Lower lobe of right lung (tissue), 2 donors: ENCODE measurements at regions not wholly inside any gene's neighbourhood (a gene's known extent, or its start where the extent isn't known, plus 50 kb on each side); places are given as distances from the start of the nearest gene placed in this dataset.

Experiments used
- ATAC-seq, 2 donors: fragments of 200-7000 bp; cut with Tn5 transposase; one replicate each; pipeline ENCODE4 v1.9.1; 2020 to 2022; ENCODE audit warnings: mild to moderate bottlenecking in 2 of 2, moderate library complexity in 2 of 2
- DNase-seq: peaks from one replicate; pipeline ENCODE4 v3.0.0-alpha.2; 2020
- H3K27ac ChIP-seq: fragments of 200-600 bp; one replicate; pipeline ENCODE4 v1.8.0; 2022
- H3K27me3 ChIP-seq: fragments of 200-600 bp; one replicate; pipeline ENCODE4 v1.8.0; 2022; ENCODE audit warnings: low read depth
- H3K36me3 ChIP-seq: fragments of 200-600 bp; one replicate; pipeline ENCODE4 v1.8.0; 2022; ENCODE audit warnings: mild to moderate bottlenecking
- H3K4me1 ChIP-seq: fragments of 200-600 bp; one replicate; pipeline ENCODE4 v1.8.0; 2022
- H3K4me3 ChIP-seq: fragments of 200-600 bp; one replicate; pipeline ENCODE4 v1.8.0; 2022; ENCODE audit warnings: mild to moderate bottlenecking
- H3K9me3 ChIP-seq: fragments of 200-600 bp; one replicate; pipeline ENCODE4 v1.8.0; 2022
- CTCF ChIP-seq: fragments of 200-600 bp; IDR thresholded peaks from one replicate; pipeline ENCODE4 v1.8.0; 2022; ENCODE audit warnings: antibody characterized with exemption, mild to moderate bottlenecking
- intact Hi-C: fragments of 100-400 bp; cut with DNase I; formaldehyde crosslinking; loops from one replicate; pipeline ENCODE4 v1.11.0; 2022
- donor health status: DM: no; HTN: yes; CAD: no; lungs with severe emphysema.

- peak in 1 of 2 donors; percentile 11 for ATAC-seq
- Histone ChIP-seq H3K4me1 (no peaks in the 10 kb centered on the region), H3K27ac (no peak overlapping the region), H3K36me3 (no peaks in the 10 kb centered on the region), H3K27me3 (peaks cover 6% of the 10 kb centered on the region), H3K4me3 (no peak overlapping the region), H3K9me3 (no peaks in the 10 kb centered on the region)
- intact Hi-C loops = no loop called here
- DNase-seq = peak; percentile 37
- no peak for TF ChIP-seq CTCF
These were observed 138.6 kb downstream of the GLI2 start for GRCh38 chr2:120873958-120874887.

- Histone ChIP-seq H3K4me1 (no peaks in the 10 kb centered on the region), H3K9me3 (no peaks in the 10 kb centered on the region), H3K4me3 (no peak overlapping the region), H3K27me3 (peaks cover 6% of the 10 kb centered on the region), H3K27ac (no peak overlapping the region), H3K36me3 (no peaks in the 10 kb centered on the region)
- ATAC-seq = no peak
- TF ChIP-seq CTCF = no peak
- DNase-seq = peak; percentile 15
- intact Hi-C loops = no loop called here
These were observed 139.2 kb downstream of the GLI2 start for GRCh38 chr2:120874888-120875275.

GRCh38 chr2:120875431-120875830 is 139.8 kb downstream of the GLI2 start:
- Histone ChIP-seq H3K4me1 (no peaks in the 10 kb centered on the region), H3K9me3 (no peaks in the 10 kb centered on the region), H3K36me3 (no peaks in the 10 kb centered on the region), H3K27ac (no peak overlapping the region), H3K4me3 (no peak overlapping the region), H3K27me3 (peaks cover 6% of the 10 kb centered on the region)
- DNase-seq (peak; percentile 32), ATAC-seq (no peak)
- TF ChIP-seq CTCF = no peak
- intact Hi-C loops = no loop called here

- peaks cover 6% of the 10 kb centered on the region for H3K27me3 ChIP-seq
- no peak overlapping the region for H3K4me3 ChIP-seq
- intact Hi-C loops = no loop called here
- no peak for TF ChIP-seq CTCF
- H3K36me3 ChIP-seq = no peaks in the 10 kb centered on the region
- no peaks in the 10 kb centered on the region for H3K4me1 ChIP-seq
- ATAC-seq = no peak
- H3K27ac ChIP-seq = no peak overlapping the region
- peak; percentile 34 for DNase-seq
- no peaks in the 10 kb centered on the region for H3K9me3 ChIP-seq
These were observed 141.0 kb downstream of the GLI2 start for GRCh38 chr2:120876526-120877280.

GRCh38 chr2:120877409-120877808 is 141.7 kb downstream of the GLI2 start:
- H3K9me3 ChIP-seq = no peaks in the 10 kb centered on the region
- no peak overlapping the region for H3K27ac ChIP-seq
- intact Hi-C loops = no loop called here
- TF ChIP-seq CTCF = no peak
- H3K4me1 ChIP-seq = no peaks in the 10 kb centered on the region
- H3K36me3 ChIP-seq = no peaks in the 10 kb centered on the region
- no peak for ATAC-seq
- H3K27me3 ChIP-seq = peaks cover 6% of the 10 kb centered on the region
- no peak overlapping the region for H3K4me3 ChIP-seq
- DNase-seq = peak; percentile 8
